HG03045 (cell line): ENCODE measurements at regions not wholly inside any gene's neighbourhood (a gene's known extent, or its start where the extent isn't known, plus 50 kb on each side); places are given as distances from the start of the nearest gene placed in this dataset.

Experiments used
- ATAC-seq: cut with Tn5 transposase; IDR thresholded peaks from one replicate; pipeline ENCODE4 v1.9.1; 2021; ENCODE audit warnings: mild to moderate bottlenecking, moderate library complexity; ENCODE audit not compliant: unreplicated experiment

DNA sequence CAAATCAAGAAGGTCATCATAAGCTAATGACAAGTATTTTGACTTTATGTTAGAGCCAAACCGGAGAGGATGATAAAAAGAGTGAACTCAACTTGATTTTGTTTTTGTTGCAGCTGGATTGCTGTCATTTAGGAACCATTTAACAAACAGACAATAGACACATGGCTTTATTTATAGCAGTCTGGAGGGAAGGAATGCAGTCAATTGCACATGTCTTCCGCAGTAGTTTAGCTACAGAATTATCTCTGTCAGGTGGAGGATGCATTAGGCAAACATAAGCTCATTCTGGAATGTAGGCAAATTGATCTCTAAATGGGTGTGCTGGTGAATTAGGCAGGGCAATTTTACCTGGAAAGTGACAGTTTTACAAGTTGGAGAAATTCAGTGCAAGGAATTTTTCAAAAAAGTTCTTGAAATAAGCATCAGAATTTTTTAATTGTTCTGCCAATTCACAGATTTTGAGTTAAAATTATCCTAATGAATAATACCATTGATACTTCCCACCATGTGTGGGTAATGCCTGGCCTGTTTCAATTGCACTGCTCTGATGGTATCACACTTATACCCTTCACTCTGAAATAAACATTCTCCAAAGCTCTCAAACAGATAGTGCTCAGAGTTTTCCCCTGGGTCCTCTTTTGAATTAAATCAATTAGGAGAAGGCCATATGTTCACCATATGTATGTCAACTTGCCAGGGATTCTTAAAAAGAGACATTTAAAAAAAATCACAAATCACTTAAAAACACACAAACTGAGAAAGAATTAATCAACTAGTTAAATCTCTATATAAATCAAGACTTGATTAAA lies 318.3 kb downstream of the NDFIP2 start:
- no peak for ATAC-seq

DNA sequence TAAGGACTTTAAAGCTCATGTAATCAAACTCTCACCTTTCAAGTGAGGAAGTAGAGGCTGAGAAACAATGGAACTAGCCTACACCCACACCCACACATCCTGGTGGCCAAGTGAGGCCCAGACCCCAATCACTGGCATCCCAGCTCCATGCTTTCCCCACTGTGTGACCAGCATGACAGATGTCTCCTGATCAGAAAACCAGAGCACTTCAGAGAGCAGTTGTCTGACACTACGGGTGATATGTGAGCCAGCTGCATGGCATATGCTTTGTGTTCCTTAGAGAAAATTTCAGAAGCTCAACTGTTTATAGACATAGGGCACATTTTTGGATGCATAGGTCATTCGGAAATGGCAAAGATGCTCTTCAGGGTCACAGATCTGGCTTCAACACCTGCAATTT lies 315.2 kb downstream of the NDFIP2 start:
- ATAC-seq = no peak

DNA sequence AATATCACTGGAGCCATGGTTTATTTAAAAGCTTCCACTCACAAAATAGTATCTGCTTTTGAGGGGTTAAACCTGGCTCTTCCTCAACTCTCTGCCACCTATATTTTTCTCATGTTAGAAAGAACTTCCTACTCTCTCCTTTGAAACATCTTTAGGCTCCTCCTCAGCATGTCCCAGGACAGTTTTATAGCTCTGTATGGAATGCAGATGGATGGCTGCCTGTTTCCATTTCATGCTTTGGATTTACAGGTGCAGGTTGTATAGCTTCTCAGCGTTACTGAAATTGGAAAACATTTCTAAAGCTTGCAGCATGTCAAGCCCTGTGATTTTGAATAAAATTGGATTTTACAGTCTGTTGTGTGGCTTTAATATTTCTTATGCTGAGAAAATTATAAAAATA lies 314.0 kb downstream of the NDFIP2 start:
- ATAC-seq = no peak

DNA sequence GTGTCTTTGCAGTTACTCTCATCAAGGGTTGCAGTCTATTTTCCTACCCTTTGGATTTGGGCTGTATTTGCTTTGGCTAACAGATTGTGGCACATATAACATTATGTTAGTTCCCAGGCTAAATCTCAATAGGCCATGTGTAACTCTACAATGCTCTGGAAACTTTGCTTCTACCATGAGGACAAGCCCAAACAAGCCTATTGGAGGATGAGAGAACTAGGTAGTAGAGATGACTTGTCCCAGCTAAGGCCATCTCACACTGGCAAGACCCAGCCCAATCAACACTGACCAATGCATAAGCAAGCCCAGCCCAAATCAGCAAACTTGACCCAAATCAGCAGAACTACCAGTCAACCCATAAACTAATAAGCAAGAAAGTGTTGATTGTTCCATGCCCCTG lies 311.8 kb downstream of the NDFIP2 start:
- no peak for ATAC-seq

DNA sequence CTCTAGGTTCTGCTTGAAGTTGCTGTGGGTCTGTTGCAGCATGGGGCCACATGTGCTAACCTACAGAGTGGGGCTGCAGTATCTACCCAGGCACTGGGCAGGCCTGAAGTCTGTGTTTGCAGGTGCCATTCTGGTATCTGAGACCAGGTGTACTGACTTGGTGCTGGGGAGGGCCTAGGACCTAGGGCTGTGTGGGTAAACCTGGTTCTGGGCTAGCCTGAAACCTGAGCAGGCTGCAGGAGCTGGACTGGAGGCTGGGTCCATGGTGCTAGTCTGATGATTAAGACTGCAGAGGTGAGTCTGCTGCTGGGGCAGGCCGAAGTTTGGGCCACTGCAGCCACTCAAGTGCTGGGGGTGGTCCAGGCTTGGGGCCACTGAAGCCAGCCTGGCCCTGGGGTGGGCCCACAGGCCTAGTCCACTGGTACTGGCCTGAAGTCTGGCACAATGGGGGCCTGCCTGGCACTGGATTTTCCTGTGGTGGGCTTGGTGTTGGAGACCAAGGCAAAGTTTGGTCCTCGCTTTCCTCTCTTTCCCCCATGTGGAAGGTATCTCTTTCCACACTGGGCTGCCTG lies 310.6 kb downstream of the NDFIP2 start:
- no peak for ATAC-seq

DNA sequence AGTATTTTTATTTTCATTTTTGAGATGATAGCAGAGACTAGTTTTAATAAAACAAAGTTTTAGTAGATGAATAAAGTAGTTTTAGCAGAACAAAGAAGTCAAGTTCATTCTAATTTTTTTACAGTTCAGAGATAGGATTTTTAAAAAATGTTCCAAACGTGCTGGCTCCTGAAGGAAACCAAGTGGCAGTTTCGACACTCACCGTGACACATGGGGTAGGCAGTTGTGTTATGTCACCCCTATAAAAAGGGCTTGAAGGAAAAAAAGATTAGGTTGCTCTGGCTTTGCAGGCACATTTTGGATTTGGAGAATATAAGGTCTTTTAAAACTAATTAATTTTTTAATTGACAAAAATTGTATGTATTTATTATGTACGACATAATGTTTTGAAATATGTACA lies 305.2 kb downstream of the NDFIP2 start:
- ATAC-seq = no peak

DNA sequence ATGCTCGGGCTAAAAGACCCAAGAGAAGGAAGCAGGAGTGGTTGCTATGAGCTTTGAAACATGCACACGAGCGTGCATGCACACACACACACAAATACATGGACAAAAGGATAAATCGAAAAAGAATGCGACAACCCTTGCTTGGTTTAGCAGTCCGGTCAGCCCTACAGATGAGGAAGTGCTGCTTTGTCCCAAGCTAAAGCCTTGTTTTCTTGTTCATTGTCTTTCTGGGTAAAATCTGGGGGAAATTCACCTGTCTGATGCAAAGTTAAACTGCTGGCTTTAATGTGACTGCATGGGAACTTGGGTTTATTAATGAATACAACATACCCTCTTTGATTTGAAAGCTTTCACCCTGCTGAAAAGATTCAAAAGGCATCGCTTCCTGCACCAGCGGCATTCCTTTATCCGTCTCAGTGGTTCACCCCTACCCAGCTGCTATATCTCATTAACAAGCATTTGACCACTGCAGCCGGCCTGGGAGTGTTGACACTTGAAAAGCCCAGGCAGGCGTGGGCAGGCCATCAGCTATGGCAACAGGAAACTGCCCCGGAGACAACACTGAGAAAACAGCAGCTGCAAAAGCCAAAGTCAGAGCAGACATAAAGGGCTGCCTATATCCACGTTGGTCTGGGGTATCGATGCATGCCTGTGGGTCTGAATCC lies 301.7 kb downstream of the NDFIP2 start:
- no peak for ATAC-seq

DNA sequence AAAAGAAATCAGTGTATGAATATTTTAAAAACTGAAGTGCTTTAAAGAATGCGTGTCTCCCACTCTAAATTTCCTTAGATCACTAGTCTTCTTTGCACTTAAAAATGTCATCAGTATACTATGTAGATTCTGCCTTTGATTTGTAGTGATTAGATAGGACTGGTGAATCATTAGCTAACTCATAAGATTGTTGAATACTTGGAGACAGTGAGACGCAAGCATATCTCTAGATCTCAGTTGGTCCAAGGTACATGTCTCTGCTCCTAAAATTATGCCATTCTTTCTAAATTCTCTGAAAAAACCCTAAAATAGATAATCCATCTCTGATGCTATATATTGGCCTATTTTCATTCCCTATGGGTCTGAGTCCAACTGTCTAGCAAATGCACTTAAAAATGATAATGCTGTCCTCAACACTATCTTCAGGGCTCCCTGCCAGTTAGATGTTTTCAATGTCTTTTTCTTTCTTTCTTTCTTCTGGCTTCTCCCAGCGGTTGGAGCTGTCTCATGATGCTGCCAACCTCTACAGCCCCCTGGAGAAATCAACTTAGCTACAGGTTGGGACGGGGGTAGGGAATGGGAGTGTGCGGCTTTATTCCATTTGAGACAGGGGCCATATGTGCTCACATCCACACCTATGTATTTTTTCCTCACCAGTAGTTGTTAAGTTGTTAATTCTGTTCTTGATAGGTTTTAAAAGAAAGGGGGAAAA lies 301.0 kb downstream of the NDFIP2 start:
- ATAC-seq = no peak

DNA sequence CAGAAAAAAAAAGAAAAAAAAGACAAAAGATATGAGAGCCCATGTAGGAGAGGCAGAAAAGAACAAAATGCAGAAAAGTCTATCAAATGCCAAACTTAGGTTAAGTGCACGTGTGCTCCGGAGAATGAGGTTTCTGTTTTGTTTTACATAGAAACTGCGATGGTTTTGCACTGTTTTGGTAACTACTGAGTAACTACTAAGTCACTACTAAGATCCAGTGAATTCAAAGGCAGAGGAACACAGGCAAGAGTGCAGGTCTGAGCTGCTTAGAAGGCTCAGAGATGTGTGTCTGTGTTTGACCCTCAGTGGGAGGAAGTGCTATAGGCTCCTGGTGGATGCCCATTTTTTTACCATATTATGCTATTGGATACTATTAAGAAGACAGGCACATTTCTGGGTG lies 299.3 kb downstream of the NDFIP2 start:
- no peak for ATAC-seq

DNA sequence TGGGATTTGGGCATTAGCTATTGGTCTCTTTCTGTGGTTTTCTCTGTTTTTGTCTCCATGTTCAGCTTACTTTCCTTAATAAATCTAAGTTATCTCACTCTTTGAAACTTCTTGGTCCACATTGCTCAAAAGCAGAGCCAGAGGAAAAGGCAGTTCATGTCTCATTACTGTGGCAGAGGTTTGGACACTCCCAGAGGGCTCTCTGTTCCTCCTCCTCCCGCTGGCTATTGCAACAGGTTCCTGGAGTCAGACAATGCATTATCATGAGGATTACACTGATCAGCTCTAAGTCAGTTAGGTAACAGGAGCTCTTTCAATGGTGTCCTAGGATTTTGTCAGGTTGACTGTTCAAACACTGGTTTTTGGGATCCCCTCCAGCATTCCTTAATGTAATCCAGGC lies 298.8 kb downstream of the NDFIP2 start:
- ATAC-seq = no peak

DNA sequence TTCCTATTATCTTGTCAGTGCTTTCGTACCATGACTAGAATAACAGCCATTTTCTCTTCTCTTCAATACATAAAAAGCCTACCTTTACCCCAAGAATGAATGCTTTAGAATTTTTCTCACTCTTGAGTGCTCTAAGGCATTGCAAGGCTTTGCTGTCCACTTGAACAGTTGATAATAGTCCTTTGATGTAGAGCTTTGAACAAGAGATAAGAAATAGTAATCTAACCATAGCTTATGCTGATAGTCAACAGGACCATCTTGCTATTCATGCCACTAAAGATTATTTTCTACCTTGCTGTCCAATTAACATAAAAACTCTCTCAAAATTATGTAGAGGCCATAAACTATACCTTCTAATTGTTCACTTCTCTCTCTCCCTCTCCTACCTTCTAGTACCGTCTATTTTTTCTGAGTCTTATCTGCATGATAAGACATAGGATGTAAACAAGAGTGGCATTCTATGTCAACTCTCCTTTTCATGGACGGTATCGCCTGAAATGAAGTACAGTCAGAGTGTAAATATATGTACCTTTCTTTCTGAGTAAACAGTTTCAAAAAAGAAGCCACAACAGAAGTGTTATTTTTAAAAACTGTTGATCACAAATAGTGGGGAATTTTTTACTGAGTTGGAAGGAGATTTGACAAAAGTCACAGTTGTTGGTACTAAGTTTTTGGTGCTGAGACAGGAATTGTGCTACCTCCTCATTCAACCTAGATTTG lies 297.9 kb downstream of the NDFIP2 start:
- no peak for ATAC-seq

DNA sequence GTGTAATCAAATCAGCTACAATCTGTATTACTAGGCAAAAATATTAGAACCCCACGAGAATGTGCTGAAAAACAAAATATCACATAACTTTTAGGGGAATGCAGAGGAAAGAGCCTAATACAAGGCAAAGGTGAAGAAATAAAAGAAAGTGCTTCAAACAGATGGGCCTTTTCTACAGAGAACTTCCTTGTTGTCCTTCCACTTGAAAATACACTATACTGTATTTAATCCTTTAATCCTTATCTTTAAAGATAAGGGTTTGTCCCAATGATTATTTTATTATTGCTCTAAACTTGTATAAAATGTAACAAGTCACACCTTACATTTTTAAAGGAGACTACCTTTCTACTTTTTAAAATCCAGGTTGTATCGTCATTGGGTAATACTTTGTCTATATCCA lies 296.5 kb downstream of the NDFIP2 start:
- no peak for ATAC-seq

DNA sequence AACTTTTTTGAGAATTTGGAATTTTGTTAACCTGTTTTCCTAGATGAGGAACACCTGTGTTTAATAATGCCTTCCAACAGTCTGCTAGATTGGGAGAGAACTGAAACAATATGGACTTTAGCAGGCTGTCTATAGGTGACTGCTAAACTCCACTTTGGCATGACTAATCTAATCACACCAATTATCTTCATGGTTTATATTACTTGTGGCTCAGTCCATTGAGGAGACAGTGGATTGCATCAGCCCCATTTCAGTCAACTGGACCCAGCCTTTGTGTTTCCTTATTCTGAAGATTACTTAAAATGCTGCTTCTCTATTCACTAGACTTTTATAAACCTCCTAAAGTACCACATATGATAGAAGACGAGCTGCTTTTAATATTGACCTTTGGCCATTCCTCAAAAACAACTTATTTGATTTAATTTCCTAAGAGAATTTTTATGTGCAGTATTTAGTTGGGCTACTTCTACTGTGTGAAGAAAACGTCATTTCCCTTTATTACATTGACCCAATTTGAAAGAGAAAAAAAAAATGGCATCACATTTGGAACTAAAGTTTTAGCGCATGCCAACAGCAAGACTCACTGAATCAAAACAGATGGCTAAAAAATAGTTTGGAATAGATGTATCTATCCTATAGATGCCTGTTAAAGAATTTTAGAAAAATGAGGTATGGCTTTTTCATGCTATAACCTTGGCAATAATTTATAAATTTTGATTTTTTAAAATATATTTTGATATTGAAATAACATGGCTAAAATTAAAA lies 295.8 kb downstream of the NDFIP2 start:
- ATAC-seq = no peak

DNA sequence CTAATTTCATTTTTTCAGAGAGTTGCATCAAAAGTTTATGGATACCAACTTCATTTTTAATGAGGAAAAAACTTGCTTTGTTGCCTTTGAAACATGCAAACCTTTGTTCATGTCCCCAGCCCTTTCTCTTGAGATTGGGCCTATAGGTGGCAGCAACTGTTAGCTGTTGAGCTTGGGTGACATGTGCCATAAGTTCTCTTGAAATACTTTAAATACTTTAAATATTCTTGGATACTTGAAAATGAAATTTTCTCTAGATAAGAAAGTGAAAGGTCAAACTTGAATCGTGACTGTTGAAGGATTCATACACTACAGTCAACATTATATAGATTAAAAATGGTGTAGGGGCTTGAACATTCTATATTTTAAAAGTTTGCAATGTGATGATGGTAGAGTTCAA lies 294.9 kb downstream of the NDFIP2 start:
- no peak for ATAC-seq

DNA sequence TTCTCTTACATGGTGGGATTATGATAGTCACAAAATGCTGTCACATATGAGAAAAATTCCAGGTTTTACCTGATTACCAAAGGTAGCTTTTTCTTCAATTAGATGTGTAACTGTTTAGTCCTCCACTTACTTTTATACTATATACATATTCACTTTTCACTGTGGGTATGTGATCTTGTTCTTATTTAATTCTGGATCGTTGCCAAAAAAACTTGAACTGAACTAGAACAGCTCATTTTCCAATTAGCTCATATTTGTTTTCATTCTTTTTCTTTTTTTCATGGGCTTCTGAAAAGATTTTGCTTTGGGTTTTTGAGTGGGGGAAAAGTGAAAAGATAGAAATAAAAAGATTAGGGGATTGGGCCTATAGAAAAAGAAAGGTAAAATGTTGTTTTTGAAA lies 291.9 kb downstream of the NDFIP2 start:
- no peak for ATAC-seq

DNA sequence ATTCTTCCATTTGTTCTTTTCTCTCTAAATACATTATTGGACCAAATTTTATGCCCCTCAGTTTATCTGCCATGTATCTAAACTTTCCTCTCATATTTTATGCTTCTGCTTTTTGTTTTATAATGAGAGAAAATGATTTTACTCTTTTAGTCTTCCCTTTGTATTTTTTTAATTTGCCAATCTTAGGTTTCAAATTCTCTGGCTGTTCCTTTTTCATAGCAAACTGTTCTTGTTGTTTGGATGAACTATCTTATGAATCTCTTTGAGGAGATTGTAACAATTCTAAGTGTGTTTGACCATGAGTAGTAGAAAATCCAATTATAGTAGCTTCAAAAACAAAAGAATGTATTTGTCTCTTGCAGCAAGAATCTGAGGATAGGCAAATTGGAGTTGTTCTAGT lies 290.5 kb downstream of the NDFIP2 start:
- no peak for ATAC-seq

DNA sequence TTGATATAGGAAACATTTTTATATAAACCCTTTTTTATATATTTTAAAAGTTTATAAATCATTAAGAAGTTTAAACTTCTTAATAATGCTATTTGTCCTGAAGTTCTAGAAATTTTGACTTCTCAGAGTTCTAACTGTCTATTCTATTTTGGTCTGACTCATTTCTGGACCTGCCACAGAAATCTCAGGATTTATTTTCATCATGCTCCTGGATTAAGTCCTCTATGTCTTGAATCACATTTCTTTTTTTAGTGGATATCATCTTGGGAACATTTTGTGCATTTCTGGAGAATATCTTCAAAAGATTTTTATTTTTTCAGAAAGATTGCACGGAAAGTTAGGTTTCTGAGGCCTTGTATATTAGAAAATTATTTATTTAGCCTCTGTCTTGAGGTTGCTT lies 289.1 kb downstream of the NDFIP2 start:
- ATAC-seq = no peak

DNA sequence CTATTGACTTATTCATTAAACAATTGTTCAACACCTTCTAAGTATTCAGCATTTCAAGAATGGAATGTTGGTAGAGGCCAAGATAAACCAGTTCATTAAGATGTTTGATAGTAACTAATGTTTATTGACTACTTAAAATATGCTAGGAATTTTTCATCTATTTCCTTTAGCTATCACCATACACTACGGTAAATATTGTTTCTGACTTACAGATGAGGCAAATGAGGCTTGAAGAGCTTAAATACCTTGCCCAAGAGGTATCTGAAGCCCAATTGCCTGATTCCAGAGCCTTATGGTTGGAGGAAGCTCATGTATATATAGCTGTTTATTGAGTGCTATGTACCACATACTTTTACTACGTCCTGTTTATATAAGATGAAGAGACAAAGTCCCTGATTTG lies 286.2 kb downstream of the NDFIP2 start:
- no peak for ATAC-seq

DNA sequence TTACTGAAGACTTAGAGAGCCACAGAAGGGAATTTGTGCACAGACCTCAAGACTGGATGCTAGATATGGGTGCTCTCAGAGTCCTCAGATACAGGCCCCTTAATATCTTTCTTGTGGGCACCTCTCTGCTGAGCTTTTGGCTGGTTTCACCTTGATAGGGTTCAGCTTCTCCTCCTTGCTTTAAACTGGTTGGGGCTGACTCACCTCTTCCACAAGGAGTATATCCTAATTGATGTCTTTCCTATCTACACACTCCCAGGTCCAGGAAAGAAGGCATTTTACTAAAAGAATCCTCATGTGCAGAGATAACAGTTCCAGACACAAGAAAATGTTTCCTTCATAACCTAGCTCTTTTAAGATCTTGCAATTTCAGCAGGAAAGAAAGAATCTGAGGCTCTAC lies 284.4 kb downstream of the NDFIP2 start:
- ATAC-seq = no peak

DNA sequence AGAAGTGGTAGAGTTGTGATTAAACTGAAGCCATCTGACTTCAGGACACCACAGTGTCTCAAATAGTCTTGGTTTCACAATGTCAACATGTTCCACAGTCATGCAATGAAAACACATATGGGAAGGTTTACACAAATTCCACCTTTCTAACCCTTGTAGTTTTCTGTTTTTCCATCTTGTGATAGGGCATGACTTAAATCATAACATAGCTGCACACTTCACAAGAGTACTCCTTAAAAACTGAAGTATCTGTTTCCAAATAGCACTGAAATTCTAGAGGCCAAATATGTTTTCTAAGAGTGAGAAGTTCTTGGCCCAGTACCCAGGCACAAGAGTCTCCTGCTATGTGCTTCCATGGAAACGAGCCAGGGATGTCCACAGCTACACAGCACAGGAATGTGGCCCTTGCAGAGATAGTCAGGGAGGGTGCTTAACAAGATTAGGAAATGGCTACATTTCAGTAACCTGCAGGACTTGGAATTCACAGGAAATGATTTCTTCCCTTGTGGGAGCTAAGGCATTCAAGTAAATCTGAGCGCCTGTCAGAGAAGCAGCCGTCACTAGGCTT lies 269.1 kb downstream of the NDFIP2 start:
- no peak for ATAC-seq
